Neuronal stem cell (in vitro differentiated cells): ENCODE measurements at regions not wholly inside any gene's neighbourhood (a gene's known extent, or its start where the extent isn't known, plus 50 kb on each side); places are given as distances from the start of the nearest gene placed in this dataset.
"Not testable (repeated sequence)": the region's sequence is repeated elsewhere in the genome, so short reads cannot be mapped to it uniquely, and the experiment has no call there.

Source experiments
- DNase-seq: peaks from one replicate; pipeline ENCODE4 v3.0.0-alpha.2; 2013; ENCODE audit warnings: low spot score
- H2AFZ ChIP-seq: one replicate; pipeline ENCODE4 v1.6.1; 2013; ENCODE audit warnings: mild to moderate bottlenecking, low read length, inconsistent platforms
- H2AK5ac ChIP-seq: 2 replicates; pipeline ENCODE4 v1.6.1; 2013; ENCODE audit warnings: low read depth, mild to moderate bottlenecking, inconsistent platforms, low read length, moderate library complexity, mixed read lengths
- H2BK120ac ChIP-seq: 2 replicates; pipeline ENCODE4 v1.6.1; 2013; ENCODE audit warnings: low read depth, mild to moderate bottlenecking, inconsistent platforms, low read length, moderate library complexity, mixed read lengths
- H2BK12ac ChIP-seq: one replicate; pipeline ENCODE4 v1.6.1; 2013; ENCODE audit warnings: low read length, inconsistent platforms
- H2BK15ac ChIP-seq: 2 replicates; pipeline ENCODE4 v1.6.1; 2013; ENCODE audit warnings: mild to moderate bottlenecking, low read length, inconsistent platforms, mixed read lengths
- H2BK5ac ChIP-seq: one replicate; pipeline ENCODE4 v1.6.1; 2013; ENCODE audit warnings: inconsistent platforms, mild to moderate bottlenecking, low read length, moderate library complexity
- H3K14ac ChIP-seq: one replicate; pipeline ENCODE4 v1.6.1; 2013; ENCODE audit warnings: low read length, inconsistent platforms
- H3K18ac ChIP-seq: 2 replicates; pipeline ENCODE4 v1.6.1; 2013; ENCODE audit warnings: low read length, inconsistent platforms
- H3K23ac ChIP-seq: 2 replicates; pipeline ENCODE4 v1.6.1; 2013; ENCODE audit warnings: low read depth, mild to moderate bottlenecking, mixed read lengths, low read length, inconsistent platforms; ENCODE audit not compliant: poor library complexity
- H3K27ac ChIP-seq: replicated peaks from 3 replicates; pipeline ENCODE4 v1.5.1; 2013; ENCODE audit warnings: low read length, inconsistent platforms
- H3K27me3 ChIP-seq, 3 experiments: 2 replicates each; pipeline ENCODE4 v1.6.1; 2013; ENCODE audit warnings: low read length in 3 of 3, mild to moderate bottlenecking in 2 of 3, inconsistent platforms in 1 of 3, low read depth in 1 of 3, mixed read lengths in 1 of 3, moderate library complexity in 1 of 3; ENCODE audit not compliant: control insufficient read depth in 3 of 3, insufficient read depth in 3 of 3
- H3K36me3 ChIP-seq, 2 donors: replicated peaks in 1 of 2; 2 replicates each; pipeline ENCODE4 v1.6.1; 2013; ENCODE audit warnings: low read length in 2 of 2; ENCODE audit not compliant: control insufficient read depth in 2 of 2, insufficient read depth in 2 of 2
- H3K4ac ChIP-seq: 2 replicates; pipeline ENCODE4 v1.6.1; 2013; ENCODE audit warnings: inconsistent platforms, mild to moderate bottlenecking, low read length, moderate library complexity
- H3K4me1 ChIP-seq, 2 donors: 1 replicate in 1 of 2; 2 replicates in 1 of 2; pipeline ENCODE4 v1.6.1; 2013; ENCODE audit warnings: low read length in 2 of 2, low read depth in 1 of 2; ENCODE audit not compliant: control insufficient read depth in 2 of 2, insufficient read depth in 1 of 2
- H3K4me2 ChIP-seq: one replicate; pipeline ENCODE4 v1.6.1; 2013; ENCODE audit warnings: mild to moderate bottlenecking, low read length, inconsistent platforms; ENCODE audit not compliant: insufficient read depth, poor library complexity, severe bottlenecking
- H3K4me3 ChIP-seq, 2 donors: 2 replicates each; pipeline ENCODE4 v1.5.1; 2013; ENCODE audit warnings: low read length in 2 of 2, mild to moderate bottlenecking in 2 of 2, inconsistent platforms in 1 of 2, moderate library complexity in 1 of 2
- H3K79me1 ChIP-seq: one replicate; pipeline ENCODE4 v1.6.1; 2013; ENCODE audit warnings: low read depth, mild to moderate bottlenecking, inconsistent platforms, low read length, moderate library complexity
- H3K9ac ChIP-seq: one replicate; pipeline ENCODE4 v1.6.1; 2013; ENCODE audit warnings: mild to moderate bottlenecking, low read depth, low read length, inconsistent platforms; ENCODE audit not compliant: poor library complexity
- H3K9me3 ChIP-seq, 2 donors: replicated peaks in 1 of 2; 2 replicates each; pipeline versions ENCODE3 to v1.6.1; 2013; ENCODE audit warnings: low read length in 2 of 2, mild to moderate bottlenecking in 2 of 2, inconsistent platforms in 1 of 2, low read depth in 1 of 2, mixed read lengths in 1 of 2, moderate library complexity in 1 of 2; ENCODE audit not compliant: control insufficient read depth in 2 of 2, insufficient read depth in 1 of 2
- H4K8ac ChIP-seq: one replicate; pipeline ENCODE4 v1.6.1; 2013; ENCODE audit warnings: low read depth, mild to moderate bottlenecking, inconsistent platforms, low read length, moderate library complexity
- H4K91ac ChIP-seq: one replicate; pipeline ENCODE4 v1.6.1; 2013; ENCODE audit warnings: low read length, low read depth, mild to moderate bottlenecking, inconsistent platforms; ENCODE audit not compliant: poor library complexity
- WGBS, 2 donors: extraction: QIAGEN DNeasy Blood & Tissue Kit; methylation state at CpG; one replicate each; pipeline ENCODE4 v1.1.7; 2013; ENCODE audit warnings: missing lambda C conversion rate in 2 of 2, mixed read lengths in 1 of 2; ENCODE audit not compliant: insufficient read length in 2 of 2, insufficient replicate concordance in 1 of 2; ENCODE audit errors: extremely low coverage in 2 of 2; 5-methylcytosine and 5-hydroxymethylcytosine counted together

DNA sequence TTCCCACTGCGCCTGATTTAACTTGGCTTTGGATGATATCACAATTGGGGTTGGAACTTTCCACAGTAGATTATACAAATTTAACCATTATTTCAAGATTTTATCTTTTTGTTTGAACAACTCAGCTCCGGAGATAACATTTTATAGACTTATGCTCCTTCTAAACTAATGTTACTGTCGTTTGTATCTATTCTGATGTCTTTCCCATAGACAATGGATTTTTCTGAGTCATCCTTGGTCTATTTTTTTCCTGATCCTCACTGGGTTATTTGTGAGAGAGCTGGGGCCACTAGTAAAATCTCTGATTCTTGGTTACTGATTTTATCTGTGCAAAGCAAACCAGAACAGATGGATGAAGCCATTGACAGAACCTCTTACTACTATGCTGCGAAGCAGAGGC is 175.1 kb downstream of the SLC38A4 start:
- H3K27ac ChIP-seq, result no peak overlapping the region
- no peak overlapping the region for H4K91ac ChIP-seq
- WGBS, 2 donors, result no CpG with 5 or more reads among the region's 4 CpGs
- H3K79me1 ChIP-seq, result no peaks in the 10 kb centered on the region
- H3K4me3 ChIP-seq, result no peak overlapping the region
- no peak overlapping the region for H4K8ac ChIP-seq
- no peak overlapping the region for H2BK15ac ChIP-seq
- H3K36me3 ChIP-seq, result no peaks in the 10 kb centered on the region
- no peak overlapping the region for H3K14ac ChIP-seq
- no peak overlapping the region for H2AK5ac ChIP-seq
- no peak overlapping the region for H3K23ac ChIP-seq
- H3K27me3 ChIP-seq, result no peaks in the 10 kb centered on the region
- no peak overlapping the region for H2AFZ ChIP-seq
- no peaks in the 10 kb centered on the region for H3K4me1 ChIP-seq
- no peaks in the 10 kb centered on the region for H3K9me3 ChIP-seq
- H3K9ac ChIP-seq, result no peak overlapping the region
- H3K4me2 ChIP-seq, result no peak overlapping the region
- no peak overlapping the region for H2BK12ac ChIP-seq
- no peak overlapping the region for H3K18ac ChIP-seq
- no peak for DNase-seq
- no peak overlapping the region for H2BK5ac ChIP-seq
- no peak overlapping the region for H2BK120ac ChIP-seq
- H3K4ac ChIP-seq, result no peak overlapping the region

DNA sequence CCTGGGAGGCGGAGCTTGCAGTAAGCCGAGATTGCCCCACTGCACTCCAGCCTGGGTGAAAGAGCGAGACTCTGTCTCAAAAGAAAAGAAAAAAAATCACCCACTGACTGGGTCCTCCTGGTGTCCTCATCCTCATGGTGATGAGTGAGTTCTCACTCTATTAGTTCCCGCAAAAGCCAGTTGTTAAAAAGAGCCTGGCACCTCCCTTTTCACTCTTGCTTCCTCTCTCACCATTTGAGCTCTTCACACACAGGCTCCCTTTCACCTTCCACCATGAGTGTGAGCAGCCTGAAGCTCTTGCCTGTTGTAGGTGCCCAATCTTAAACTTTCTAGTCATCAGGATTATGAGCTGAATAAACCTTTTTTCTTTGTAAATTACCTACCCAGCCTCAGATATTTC is 176.4 kb downstream of the SLC38A4 start:
- Histone ChIP-seq H3K14ac (no peak overlapping the region), H3K4me2 (no peak overlapping the region), H3K9ac (no peak overlapping the region), H4K91ac (no peak overlapping the region), H3K27me3 (no peaks in the 10 kb centered on the region), H2AK5ac (no peak overlapping the region), H2BK12ac (no peak overlapping the region), H2BK120ac (no peak overlapping the region), H3K4me1 (no peaks in the 10 kb centered on the region), H3K23ac (no peak overlapping the region), H4K8ac (no peak overlapping the region), H2BK15ac (no peak overlapping the region), H2BK5ac (no peak overlapping the region), H3K18ac (no peak overlapping the region), H3K4me3 (no peak overlapping the region), H3K36me3 (no peaks in the 10 kb centered on the region), H3K4ac (no peak overlapping the region), H2AFZ (no peak overlapping the region), H3K79me1 (no peaks in the 10 kb centered on the region), H3K27ac (no peak overlapping the region), H3K9me3 (no peaks in the 10 kb centered on the region)
- no peak for DNase-seq
- no CpG with 5 or more reads among the region's 4 CpGs for WGBS, 2 donors

DNA sequence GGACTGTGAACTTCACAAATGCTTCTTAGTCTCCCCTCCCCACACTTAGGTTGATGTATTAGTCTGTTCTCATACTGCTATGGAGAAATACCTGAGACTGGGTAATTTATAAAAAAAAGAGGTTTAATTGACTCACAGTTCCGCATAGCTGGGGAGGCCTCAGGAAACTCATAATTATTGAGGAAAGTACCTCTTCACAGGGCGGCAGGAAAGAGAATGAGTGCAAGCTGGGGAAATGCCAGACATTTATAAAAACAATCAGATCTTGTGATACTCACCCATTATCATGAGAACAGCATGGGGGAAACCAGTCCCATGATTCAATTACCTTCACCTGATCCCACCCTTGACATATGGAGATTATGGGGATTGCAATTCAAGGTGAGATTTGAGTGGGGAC is 178.8 kb downstream of the SLC38A4 start:
- H3K14ac ChIP-seq, result no peak overlapping the region
- no peak overlapping the region for H2AK5ac ChIP-seq
- no CpG with 5 or more reads among the region's 2 CpGs for WGBS, 2 donors
- DNase-seq, result no peak
- no peaks in the 10 kb centered on the region for H3K27me3 ChIP-seq
- no peak overlapping the region for H3K4ac ChIP-seq
- H3K79me1 ChIP-seq, result no peaks in the 10 kb centered on the region
- H3K36me3 ChIP-seq, result no peaks in the 10 kb centered on the region
- no peak overlapping the region for H2BK15ac ChIP-seq
- H3K18ac ChIP-seq, result no peak overlapping the region
- no peak overlapping the region for H3K23ac ChIP-seq
- no peak overlapping the region for H3K4me2 ChIP-seq
- H3K27ac ChIP-seq, result no peak overlapping the region
- no peak overlapping the region for H3K9ac ChIP-seq
- no peak overlapping the region for H2AFZ ChIP-seq
- no peak overlapping the region for H2BK12ac ChIP-seq
- H4K8ac ChIP-seq, result no peak overlapping the region
- H3K4me3 ChIP-seq, result no peak overlapping the region
- H3K4me1 ChIP-seq, result no peaks in the 10 kb centered on the region
- no peak overlapping the region for H4K91ac ChIP-seq
- no peaks in the 10 kb centered on the region for H3K9me3 ChIP-seq
- no peak overlapping the region for H2BK120ac ChIP-seq
- no peak overlapping the region for H2BK5ac ChIP-seq

DNA sequence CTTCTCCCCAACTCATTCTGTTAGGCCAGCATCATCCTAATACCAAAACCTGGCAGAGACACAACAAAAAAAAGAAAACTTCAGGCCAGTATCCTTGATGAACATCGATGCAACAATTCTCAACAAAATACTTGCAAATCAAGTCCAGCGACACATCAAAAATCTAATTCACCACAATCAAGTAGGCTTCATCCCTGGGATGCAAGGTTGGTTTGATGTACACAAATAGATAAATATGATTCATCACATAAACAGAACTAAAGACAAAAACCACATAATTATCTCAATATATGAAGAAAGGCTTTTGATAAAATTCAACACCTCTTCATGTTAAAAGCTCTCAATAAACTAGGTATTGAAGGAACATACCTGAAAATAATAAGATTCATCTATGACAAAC is 184.1 kb downstream of the SLC38A4 start:
- H2AFZ ChIP-seq, H2BK120ac ChIP-seq, H3K4me3 ChIP-seq, H2BK15ac ChIP-seq, H3K18ac ChIP-seq, H3K27me3 ChIP-seq, H3K36me3 ChIP-seq, H3K23ac ChIP-seq, H3K4ac ChIP-seq, H2BK5ac ChIP-seq, H4K91ac ChIP-seq, H2AK5ac ChIP-seq, H3K9ac ChIP-seq, H2BK12ac ChIP-seq, H4K8ac ChIP-seq, H3K14ac ChIP-seq, H3K4me2 ChIP-seq, H3K4me1 ChIP-seq, H3K9me3 ChIP-seq, DNase-seq, H3K79me1 ChIP-seq, H3K27ac ChIP-seq: not testable (repeated sequence)
- no CpG with 5 or more reads among the region's 2 CpGs for WGBS, 2 donors
